Stimulated activated CD8-positive, alpha-beta memory T cell treated with anti-CD3 and anti-CD28 coated beads, Interleukin-12 subunit alpha, Interleukin-12 subunit beta, amount 100 ng/mL, for 4 hours (primary cell): ENCODE measurements at regions not wholly inside any gene's neighbourhood (a gene's known extent, or its start where the extent isn't known, plus 50 kb on each side); places are given as distances from the start of the nearest gene placed in this dataset.

Experiments
- DNase-seq: peaks from one replicate; pipeline ENCODE4 v3.0.0-alpha.2; 2020; ENCODE audit warnings: low read depth

GRCh38 chr15:62951481-62951880 lies 91.1 kb upstream of the TPM1 start:
- DNase-seq, result no peak

GRCh38 chr15:62953021-62953420 lies 89.5 kb upstream of the TPM1 start:
- DNase-seq, result no peak

- DNase-seq, result no peak
These were observed 89.0 kb upstream of the TPM1 start for GRCh38 chr15:62953496-62954045.

DNA sequence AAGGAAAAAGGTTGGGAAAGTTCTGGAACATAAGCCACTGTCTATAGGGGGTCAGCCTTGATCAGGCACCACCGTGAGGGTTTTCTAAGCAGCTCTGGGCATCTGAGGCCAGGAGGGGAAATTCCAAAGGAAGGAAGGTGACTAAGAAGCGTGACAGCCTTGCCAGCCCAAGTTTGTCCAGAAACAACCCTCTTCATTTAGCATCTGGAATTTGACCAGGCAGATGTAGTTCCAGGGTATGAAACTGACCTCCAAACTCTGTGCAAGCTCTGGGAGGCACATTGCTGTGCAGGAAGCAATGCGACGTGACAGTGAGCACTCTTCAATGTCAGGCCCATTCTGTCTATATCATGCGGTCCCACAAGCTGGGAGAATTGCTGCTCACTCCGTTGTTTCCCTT lies 85.4 kb upstream of the TPM1 start:
- no peak for DNase-seq

DNA sequence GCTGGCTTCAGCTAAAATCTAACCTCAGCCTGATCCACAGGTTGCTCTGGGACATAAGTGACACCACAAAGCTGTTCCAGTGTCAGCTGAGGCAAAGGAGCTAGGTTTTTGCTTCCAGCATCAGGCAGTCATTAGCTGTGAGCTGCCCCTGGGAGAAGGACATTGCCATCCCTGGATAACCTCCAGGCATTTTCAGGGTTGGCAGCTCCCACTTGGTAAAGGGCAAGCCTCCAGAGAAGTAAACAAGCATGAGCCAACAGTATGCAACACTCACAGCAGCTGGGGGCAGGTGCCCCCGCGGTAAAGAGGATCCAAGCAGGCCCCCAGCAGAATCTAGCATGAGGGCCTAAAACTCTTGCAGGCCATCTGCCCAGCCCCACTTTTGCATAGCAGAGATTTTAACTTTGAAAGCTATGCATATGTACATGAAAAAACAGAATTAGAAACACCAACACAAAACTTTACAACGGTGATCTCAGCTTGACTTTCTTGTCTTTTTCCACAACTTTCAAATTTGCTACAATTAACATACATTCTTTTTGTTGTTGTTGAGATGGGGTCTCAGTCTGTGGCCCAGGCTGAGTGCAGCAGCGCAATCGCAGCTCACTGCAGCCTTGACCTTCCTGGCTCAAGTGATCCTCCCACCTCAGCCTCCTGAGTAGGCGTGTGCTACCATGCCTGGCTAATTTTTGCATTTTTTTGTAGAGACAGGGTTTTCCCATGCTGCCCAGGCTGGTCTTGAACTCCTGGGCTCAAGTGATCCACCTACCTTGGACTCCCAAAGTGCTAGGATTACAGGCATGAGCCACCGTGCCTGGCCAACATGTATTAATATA lies 83.8 kb upstream of the TPM1 start:
- no peak for DNase-seq

GRCh38 chr15:62961134-62961533 lies 81.4 kb upstream of the TPM1 start:
- DNase-seq, result no peak

- no peak for DNase-seq
These were observed 80.2 kb upstream of the TPM1 start for GRCh38 chr15:62962101-62962995.

DNA sequence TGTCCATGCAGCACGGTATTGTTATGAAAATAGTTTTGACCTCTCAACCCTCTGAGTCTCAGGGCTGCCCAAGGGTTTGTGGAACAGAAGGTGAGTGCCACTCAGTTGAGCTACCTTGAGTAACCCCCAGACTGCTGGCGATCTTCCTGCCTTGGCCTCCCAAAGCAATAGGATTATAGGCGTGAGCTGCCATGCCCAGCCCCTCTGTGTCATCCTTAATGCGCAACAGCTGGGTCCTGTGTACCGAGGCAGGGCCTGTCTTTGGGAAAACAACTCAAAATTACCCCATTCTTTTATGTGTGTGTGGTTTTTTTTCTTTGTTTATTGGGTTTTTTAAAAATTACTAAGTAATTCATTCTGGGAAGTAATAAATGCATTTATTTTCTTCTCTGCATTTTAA lies 78.3 kb upstream of the TPM1 start:
- DNase-seq, result no peak

DNA sequence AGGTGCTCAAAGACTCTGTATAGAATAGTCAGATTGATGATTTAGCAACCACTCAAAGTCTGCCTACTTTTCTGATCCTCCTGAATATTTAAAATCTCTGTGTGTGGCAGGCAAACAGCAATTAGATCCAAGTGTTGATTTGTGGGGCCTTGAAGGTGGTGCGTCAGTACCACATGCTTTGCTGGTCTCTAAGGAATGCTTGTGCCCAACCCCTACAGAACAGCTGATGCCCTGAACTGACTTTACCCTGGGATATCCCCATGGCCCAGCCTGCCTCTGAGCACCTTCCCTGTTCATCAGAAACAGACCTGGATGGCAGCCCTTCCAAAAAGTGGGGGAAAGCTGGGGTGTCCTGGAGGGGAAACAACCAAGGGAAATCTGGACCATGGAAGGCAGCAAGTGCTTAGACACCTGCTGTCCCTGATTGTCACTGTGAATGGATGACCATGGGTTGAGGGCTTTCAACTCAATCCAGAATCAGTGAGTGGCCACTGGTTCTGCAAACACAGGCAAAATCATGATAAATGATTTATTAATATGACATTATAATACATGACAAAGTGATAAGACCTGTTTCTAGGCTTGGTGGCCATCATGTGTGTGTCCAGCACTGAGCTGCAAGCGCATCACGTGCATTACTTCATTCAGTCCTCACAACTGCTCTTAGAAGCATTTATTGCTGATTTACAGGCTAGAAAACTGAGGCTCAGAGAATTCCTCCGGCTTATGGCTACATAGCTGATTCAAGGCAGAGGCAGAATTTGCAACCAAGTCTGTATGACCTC lies 76.1 kb upstream of the TPM1 start:
- no peak for DNase-seq

GRCh38 chr15:62968699-62969098 lies 73.8 kb upstream of the TPM1 start:
- no peak for DNase-seq

GRCh38 chr15:62969442-62970089 lies 73.0 kb upstream of the TPM1 start:
- DNase-seq, result no peak

DNA sequence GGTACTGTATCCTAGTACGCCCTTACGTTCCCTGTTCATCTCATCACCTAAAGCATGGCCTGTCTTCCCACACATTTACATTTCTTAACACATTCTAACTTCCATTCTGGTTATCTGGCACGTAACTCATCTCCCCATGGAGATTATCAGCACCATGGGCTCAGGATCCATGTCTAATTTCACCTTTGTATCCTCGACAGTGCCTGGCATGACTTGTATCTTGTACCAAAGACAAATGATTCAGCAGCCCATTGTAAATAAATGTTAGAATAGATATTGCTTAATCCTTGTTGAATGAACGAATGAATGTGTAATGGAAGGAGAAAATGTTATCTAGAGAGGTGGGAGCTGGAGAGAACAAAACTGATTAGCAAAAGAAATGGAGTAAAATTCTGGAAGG lies 69.7 kb upstream of the TPM1 start:
- DNase-seq, result no peak

GRCh38 chr15:62975515-62975914 lies 67.0 kb upstream of the TPM1 start:
- no peak for DNase-seq

GRCh38 chr15:62976301-62976881 lies 66.2 kb upstream of the TPM1 start:
- DNase-seq, result no peak

DNA sequence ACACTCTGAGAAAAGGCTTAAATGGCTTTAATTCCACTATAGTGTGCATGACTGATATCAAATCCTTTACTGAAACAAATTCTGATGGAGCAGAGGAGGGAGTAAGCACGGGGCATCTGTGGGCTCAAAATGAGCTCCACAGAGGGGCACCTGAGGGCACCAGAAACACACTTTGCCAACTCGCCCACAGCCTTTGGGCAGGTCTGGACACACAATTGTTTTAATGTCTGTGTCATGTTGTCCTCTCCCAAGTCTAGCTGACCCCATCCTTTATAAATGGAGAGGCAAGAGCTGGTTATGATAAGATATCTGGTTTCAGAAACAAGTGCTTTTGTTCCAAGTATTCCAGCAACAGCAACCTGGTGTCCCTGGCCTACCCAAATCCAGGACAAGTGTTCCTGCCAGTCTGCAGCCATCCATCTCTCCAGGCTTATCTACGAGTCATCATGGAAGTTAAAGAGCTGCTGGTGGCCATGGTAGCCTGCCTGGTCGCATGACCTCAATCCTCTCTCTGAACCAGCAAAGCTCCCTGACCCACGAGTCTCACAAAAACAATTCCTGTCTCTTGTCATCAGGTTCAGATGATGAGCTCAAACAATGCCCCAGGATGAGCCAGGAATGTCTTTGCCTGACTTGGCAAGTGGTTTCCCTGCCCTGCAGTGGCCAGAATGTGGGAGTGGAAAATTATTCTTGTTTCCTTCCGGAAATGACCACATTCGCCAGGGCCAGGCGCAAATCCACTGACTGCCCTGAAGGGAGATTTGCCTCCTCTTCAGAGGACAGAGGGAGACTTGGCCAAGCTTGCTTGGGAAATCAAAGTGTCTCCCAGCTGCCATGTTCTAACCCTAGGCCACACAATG lies 64.4 kb upstream of the TPM1 start:
- DNase-seq, result no peak

DNA sequence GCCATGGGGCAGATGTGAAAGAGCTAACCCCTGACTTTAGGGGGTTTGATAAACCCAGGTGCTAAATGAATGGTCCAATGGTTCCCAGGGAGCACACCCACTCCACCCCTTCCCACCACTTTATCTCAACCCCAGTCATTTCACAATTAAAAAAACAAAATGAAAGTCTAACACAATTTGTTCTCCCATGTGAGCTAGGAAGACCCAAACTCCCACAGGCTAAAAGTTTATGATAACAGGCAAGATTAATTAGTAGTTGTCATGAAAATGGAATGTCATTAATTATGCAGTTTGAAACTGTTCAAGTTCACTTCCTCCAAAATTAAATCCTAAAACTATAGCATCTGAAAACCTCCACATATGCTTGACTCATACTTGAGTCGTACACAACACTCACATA lies 63.3 kb upstream of the TPM1 start:
- DNase-seq, result no peak

DNA sequence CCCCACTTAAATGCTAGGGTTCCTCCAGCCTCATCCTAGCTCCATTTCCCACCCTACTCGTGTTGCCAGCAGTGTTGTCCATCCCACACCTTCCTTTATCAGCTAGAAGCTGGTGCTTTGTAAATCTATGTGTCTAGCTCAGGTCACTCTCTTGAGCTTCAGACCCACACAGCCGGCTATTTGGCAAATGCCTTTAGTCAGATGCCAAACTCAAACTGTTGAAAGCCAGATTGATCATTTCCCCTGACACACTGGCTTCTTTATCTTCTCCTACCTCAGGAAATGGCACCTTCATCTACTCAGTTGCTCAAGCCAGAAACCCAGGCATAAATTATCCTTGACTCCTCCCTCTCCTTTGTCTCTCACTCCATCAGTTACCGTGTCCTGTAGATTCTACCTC lies 61.5 kb upstream of the TPM1 start:
- no peak for DNase-seq

- DNase-seq, result no peak
These were observed 58.6 kb upstream of the TPM1 start for GRCh38 chr15:62983956-62984355.

- DNase-seq, result no peak
These were observed 56.8 kb upstream of the TPM1 start for GRCh38 chr15:62985768-62986167.

GRCh38 chr15:62986948-62987347 lies 55.6 kb upstream of the TPM1 start:
- DNase-seq, result no peak
